Neural cell (in vitro differentiated cells): ENCODE measurements at regions not wholly inside any gene's neighbourhood (a gene's known extent, or its start where the extent isn't known, plus 50 kb on each side); places are given as distances from the start of the nearest gene placed in this dataset.

Experiments
- EZH2 ChIP-seq: fragments of 200-600, 300-800 bp; shearing (Covaris generic), sonication (generic); IDR thresholded peaks from 2 replicates; pipeline ENCODE4 v1.6.1; 2014; ENCODE audit warnings: antibody characterized with exemption, low read length, borderline replicate concordance, mild to moderate bottlenecking; ENCODE audit not compliant: insufficient read depth, poor library complexity, severe bottlenecking
- TAF1 ChIP-seq: IDR thresholded peaks from 2 replicates; pipeline ENCODE4 v1.6.1; 2012; ENCODE audit warnings: low read depth
- TF ChIP-seq, protein P1 (sequence below): fragments of 450-650 bp; IDR thresholded peaks from 2 replicates; pipeline ENCODE4 v1.5.1; 2014; ENCODE audit warnings: antibody characterized with exemption, mild to moderate bottlenecking, moderate library complexity; ENCODE audit not compliant: poor library complexity, severe bottlenecking

DNA sequence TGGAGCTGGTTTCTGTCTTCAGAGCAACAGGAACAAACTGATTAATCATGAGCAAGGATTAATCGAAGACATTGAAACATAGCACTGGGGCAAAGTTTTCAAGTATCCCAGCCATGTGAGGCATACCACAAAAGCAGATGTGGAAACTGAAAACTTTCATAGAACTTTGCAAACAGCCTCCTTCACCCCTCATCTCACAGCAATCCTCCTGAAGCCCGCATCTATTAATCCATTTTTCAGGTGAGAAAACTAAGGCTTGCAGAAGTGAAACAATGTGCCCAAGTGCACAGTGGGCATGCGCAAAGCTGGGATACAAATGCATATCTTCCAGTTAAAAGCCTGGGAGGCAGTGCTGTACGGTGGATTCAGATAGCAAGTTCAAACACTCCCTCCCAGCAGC is 58.6 kb upstream of the HMGXB4 start:
- TF ChIP-seq EZH2 (no peak), TAF1 (no peak)
- TF ChIP-seq, protein P1, sequence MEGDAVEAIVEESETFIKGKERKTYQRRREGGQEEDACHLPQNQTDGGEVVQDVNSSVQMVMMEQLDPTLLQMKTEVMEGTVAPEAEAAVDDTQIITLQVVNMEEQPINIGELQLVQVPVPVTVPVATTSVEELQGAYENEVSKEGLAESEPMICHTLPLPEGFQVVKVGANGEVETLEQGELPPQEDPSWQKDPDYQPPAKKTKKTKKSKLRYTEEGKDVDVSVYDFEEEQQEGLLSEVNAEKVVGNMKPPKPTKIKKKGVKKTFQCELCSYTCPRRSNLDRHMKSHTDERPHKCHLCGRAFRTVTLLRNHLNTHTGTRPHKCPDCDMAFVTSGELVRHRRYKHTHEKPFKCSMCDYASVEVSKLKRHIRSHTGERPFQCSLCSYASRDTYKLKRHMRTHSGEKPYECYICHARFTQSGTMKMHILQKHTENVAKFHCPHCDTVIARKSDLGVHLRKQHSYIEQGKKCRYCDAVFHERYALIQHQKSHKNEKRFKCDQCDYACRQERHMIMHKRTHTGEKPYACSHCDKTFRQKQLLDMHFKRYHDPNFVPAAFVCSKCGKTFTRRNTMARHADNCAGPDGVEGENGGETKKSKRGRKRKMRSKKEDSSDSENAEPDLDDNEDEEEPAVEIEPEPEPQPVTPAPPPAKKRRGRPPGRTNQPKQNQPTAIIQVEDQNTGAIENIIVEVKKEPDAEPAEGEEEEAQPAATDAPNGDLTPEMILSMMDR: no peak
